G401.6 (cell line): ENCODE measurements at regions not wholly inside any gene's neighbourhood (a gene's known extent, or its start where the extent isn't known, plus 50 kb on each side); places are given as distances from the start of the nearest gene placed in this dataset.
A peak's percentile ranks its signal among the peaks of the same experiment; 100 is the strongest.

ENCODE experiments used
- FAIRE-seq: peaks from 2 replicates; lab custom pipeline; 2012; peaks lifted over from hg19 to GRCh38; lab: Jason Lieb, UNC

DNA sequence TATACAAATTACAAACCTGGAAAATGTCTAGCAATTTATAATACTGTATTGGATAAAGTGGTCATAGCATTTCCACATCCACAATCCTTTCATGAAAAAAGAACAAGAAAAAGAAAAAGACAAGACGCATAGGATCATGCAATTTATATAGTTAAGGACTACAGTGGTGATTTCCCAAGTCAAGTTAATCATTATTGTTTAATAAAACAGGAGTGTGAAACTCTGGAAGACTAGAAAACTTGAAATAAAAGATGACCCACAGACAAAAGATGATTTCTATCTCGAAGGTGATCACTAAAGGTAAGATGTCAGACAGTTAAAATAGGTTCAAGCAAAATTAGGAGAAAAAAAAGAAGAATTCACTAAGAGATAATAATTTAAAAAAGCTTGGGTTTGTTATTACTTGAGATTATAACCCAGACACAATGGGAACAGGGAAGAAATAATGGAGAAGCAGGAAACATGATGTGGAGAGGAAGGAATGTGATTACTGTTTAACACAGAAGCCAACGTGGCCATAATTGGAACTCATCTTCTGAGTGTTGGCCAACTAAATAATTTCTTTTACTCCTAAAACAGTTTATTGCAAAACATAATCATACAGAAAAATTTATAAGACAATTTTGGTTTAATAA is 441.2 kb upstream of the ANO3 start:
- no peak for FAIRE-seq

DNA sequence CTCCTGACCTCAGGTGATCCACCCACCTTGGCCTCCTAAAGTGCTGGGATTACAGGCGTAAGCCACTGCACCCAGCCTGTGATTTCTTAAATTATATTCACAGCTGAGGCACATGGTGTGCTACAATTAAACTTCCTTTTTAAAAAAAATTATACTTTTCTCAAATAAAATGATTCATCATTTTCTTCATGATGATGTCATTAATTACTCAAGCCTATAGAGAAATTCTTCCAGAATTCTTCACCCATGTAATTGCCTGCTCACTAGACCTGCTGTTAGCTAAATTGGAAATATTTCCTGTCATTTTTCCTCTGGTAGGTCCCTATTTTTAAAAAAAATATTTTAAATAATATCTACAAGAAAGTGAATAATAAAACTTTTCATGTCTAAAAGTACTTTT is 440.0 kb upstream of the ANO3 start:
- no peak for FAIRE-seq

DNA sequence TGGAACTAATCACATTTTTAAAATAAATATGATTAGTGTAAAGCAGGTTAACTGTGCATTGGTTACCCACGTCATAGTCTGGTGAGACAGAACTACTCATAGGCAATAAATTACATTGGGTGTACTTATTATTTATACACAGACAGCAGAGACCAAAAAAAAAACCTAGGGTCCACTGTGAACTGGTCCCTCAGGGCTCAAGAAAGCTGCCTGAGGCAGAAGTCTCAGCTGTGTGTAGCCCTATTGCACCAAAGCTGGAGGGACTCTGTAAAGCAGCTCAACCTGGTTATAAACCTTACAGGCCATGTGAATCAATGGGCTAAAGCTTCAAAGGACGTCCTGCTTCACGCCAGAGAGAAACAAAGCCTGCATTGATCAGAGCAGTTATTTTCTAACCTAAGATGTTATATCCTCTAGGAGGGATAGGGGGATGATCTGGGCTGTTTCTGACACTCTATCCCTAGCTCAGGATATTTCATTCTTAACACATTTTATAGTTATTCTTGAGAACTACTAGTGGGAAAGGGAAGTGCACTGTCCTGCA is 432.2 kb upstream of the ANO3 start:
- FAIRE-seq, result no peak

DNA sequence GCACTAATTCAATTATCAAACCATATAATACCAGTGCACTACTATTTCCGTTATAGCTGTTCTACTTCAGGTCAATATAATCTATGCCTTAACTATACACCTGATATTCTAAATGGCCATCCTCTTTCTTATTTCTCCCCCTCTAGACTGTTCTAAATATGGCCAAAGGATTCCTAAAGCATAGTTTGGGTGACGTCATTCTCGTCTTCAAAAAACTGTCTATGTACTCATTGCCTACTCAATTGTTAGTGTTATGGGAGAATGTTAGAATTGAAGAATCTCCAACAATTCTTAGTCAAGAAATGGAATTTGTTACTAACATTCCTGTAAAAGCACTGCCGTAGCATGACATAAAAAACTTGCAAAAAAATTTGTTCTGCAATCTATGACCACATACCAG is 431.1 kb upstream of the ANO3 start:
- FAIRE-seq, result no peak

DNA sequence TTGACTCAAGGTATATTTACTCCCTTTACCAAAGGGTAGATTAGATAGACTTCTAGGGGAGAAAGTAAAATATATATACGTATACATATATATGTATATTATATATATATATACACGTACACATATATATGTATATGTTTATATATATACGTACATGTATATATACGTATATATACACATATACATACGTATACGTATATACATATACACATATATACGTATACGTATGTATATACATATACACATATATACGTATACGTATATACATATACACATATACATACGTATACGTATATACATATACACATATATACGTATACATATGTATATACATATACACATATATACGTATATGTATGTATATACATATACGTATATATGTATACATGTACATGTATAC is 430.5 kb upstream of the ANO3 start:
- FAIRE-seq, result peak; percentile 76

DNA sequence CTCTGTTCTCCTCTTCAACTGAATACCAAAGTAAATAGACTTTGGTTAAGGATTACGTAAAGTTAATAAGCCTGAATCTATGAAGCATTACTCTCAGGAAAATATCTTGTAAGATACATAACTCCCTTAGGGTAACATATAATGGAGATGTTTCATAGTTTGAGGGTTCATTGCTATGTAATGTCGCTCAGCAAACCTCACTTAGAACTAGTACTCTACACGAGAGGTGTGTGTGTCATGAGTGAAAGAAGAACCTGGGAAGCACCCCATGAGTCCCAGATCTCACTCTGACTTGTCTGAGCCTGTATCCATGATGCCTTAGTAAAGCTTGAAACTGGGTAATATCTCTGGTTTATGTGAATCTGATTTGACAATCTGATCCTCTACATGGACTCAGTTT is 429.5 kb upstream of the ANO3 start:
- no peak for FAIRE-seq

DNA sequence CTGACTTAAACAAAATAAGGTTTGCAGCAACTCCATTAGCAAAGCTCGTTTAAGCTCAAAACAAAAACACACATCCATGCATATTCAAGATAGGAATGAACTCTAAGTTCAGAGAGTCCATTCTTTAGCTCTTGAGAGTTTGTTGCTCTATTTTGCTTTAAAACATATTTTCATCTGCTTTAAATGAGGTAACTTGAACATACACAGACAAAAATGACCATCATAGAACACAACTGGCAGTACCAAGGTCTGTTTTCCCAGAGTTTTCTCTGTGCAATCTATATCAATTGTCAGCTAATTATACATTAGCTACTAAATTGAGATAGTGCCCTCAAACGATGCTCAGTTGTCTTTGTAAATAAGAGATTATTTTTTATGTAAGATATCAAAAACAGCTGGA is 423.2 kb upstream of the ANO3 start:
- no peak for FAIRE-seq

DNA sequence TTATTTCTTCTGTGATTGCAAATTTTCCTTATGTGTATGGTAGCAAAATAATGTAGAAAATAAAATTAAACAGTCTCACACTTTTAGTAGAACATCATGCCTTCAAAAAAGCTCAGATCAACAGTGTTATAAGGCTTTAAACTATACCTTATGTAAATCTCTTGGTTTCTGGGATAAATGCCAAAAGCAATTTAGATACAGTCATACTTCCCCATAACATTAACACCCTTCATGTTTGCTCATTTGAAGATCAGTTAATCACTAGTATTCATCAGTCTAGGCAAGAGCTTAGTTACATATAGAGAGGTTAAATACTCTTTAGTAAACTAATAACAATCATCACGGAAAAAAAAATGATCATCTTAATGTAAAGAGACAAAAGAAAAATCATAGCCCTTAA is 421.8 kb upstream of the ANO3 start:
- no peak for FAIRE-seq

DNA sequence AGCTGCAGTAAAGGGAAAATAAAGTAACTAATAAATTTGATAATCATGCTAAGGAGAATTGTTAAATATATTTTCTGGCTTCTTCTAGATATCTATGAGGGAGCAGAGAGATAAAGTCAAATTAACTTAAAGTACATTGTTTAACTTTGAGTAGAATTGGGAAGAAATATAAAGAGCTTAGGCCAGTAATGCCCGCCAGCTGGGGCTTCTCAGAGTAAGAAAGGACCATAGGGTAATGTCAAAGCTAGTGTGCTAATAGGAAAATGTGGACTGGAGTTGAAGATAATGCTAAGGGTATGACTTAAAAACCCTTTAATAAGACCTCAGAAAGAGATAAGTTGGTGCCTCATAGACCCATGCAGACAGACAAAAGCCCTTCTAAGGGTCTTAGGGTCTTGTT is 411.6 kb upstream of the ANO3 start:
- no peak for FAIRE-seq

DNA sequence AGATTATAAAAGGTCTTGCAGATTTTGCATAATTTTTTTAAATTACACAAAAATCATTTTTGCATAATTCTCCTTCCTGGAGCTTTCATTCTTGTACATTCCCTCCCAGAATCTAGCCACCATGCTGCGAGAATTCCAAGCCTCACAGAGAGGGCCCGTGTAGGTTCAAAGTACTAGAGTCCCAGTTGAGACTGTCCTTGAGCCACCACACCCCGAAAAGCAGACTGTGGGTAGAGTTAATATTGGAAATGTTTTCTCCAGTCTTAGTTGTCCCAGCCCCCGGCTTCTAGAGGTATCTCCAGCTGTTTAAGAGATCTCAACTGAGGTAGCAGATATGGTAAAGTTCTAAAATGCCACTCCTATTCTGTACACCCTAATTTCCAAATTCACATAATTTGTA is 407.3 kb upstream of the ANO3 start:
- FAIRE-seq, result no peak

DNA sequence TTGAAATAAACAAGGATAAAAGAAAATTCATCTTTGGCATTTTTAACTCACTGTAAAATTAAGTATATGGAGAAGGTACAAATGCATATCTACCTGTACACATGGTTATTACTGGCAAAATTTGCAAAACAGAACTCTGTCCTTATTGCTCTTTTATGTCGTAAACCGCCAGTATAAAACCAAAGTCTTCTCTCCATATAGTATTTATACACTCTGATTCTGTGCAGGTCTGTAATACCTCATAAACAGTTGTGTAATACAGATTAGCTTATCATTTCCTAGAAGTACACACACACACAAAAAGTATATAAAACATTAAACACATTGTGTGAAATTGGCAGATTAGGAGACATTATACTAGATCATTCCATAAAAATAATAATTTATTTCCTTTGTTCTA is 406.6 kb upstream of the ANO3 start:
- FAIRE-seq, result no peak

DNA sequence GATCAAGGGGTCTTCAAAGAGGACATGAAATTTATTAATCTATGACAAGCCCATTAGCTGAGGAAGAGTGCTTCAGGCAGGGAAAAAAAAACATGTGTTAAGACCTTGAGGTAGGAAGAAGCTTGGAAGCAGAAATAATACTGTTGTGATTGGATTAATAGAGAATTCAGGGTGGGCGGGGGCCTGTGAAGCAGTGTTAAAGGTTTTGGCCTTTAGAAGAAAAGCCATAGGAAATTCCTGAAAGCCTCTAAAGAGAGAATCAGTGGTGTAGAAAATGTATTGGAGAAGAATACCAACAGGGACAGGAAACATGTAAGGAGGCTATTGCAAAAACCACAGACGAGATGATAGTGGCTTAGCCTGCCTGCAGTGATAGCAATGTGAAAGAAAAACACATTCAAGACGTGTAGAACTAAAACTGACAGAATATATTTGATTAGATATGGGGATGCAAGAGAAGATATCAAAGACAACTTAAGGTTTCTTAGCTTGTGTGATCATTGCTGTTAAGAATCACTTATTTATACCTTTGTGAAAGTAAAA is 404.4 kb upstream of the ANO3 start:
- FAIRE-seq, result no peak

DNA sequence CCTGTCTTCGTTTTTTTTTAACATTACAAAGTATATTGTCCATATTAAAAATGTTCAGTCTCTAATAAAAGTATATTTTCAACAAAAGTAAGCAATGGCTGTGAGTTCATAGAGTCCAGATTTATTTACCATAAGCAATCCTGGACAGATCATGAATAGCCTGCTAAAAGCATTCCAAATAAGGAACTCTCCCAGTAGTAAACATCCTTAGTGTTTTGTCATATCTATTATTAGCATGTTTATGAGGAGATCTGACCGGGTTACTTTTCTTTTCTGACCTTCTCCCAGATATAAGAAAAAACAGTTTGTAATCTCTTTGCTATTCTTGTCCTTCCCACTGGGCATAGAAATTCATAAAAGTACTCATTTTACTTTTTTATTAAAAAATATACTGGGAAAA is 403.9 kb upstream of the ANO3 start:
- FAIRE-seq, result no peak

DNA sequence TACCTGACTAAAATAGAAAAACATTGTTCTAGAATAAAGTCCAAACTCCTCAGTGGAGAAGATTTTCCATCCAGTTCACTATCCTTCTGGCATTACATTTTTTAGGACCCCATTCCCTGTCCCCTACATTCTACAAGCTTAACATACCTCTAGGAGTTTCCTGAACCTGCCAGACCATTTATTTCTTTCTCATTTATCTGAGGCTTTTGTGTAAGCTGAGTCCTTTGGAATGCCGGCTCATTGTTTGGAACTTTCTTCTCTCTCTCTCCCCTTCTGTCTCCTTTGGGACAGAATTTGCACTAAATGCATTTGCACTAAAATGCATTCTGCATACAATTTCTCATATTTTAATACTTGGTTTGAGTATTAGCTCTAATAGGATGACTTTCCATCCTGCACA is 393.0 kb upstream of the ANO3 start:
- no peak for FAIRE-seq

DNA sequence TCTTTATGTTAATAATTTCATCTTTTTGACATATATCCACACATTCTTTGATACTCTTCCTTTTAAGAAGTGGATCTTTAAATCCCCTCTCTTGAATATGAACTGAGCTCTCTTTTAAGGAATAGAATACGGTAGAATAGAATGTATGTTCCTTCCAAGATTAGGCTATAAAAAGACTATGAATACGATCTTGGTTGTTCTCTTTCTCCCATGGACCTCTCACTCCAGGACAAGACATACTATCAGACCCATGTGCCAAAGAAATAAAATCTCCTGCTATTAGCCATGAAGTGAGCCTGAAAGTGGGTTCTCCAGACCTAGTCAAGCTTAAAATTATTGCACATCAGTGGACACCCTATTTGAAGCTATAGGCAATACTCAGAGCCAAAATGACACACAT is 392.2 kb upstream of the ANO3 start:
- no peak for FAIRE-seq

DNA sequence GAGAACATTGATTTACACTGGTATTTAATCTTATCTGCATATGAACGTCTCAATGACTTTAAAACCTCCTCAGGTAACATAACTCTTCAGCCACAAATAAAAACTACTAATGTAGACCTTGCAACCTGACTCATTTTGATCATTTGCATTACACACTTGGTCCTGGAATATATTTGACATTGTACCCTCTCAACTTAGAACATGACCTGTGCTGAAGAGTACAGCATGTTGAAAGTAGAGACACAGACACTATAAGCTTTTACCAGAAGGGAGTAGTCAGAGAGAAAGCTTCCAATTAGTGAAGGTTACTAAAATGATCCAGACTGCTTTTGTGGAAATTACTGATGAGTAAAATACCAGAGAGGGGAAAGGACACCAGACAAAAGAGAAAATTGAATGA is 390.6 kb upstream of the ANO3 start:
- FAIRE-seq, result no peak

DNA sequence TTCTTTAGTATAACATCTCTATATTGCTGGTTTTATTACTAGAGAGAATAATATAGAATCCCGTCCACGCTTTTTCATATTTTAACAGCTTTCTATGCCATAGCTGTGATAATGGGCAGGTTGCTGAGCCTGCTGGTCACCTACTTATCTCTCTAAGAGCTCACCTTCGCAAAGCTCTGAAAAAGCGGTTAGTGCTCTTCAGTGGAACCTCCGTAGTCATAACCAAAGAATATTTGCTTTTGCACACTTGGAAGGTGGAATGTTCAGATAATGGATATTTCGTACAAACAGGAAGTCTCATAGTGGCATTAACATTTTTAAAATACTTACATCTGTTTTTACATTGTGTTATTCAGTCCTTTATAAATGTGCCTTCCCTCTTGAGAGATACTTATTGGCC is 388.9 kb upstream of the ANO3 start:
- FAIRE-seq, result no peak

DNA sequence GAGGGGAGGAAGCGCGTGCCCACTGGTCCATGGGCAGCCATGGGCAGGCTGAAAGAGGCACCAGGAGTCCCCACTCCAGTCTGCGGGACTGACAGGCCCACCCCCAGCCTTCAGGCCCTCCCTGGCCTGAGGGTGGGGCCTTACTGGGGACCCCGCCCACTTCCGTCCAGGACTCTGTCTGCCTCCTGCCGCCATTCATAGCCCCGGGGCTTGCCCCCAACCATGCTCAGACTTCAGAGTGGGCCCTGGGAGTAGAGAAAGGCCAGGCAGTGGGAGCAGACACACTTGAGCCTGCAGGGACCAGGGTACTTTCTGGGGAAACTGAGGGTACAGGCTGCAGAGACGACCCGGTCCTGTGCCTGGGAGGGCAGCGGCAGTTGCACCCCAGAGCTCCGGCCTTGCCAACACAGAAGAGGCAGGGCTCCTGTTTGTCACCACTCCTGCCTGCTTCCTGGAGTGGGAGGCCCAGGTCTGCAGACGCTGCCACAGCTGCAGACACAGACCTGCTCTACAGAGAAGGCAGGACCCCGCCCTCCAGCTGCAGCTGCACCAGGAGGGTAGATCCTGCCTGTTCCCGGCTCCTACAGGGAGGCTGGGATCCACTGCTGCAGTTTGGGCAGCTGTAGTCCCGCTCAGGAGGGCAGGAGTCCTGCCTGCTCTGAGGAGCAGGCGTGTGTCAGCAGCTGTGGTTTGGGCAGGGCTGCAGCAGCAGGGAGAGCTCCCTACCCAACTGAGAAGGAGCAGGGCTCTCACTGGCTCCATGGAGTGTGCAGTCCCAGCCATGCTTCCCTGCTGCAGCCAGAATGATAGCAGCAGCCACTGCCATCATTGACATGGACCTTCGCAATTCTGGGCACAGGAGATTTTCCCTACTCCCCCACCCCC is 387.9 kb upstream of the ANO3 start:
- no peak for FAIRE-seq

DNA sequence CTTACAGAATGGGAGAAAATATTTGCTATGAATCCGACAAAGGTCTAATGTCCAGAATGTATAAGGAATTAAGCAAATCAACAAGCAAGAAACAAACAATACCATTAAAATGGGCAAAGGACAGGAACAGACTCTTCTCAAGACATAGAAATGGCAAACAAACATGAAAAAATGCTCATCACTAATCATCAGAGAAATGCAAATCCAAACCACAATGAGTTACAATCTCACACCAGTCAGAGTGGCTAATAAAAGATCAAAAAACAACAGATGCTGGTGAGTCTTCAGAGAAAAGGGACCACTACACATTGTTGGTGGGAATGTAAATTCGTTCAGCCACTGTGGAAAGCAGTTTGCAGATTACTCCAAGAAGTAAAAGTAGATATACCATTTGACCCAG is 382.0 kb upstream of the ANO3 start:
- no peak for FAIRE-seq

DNA sequence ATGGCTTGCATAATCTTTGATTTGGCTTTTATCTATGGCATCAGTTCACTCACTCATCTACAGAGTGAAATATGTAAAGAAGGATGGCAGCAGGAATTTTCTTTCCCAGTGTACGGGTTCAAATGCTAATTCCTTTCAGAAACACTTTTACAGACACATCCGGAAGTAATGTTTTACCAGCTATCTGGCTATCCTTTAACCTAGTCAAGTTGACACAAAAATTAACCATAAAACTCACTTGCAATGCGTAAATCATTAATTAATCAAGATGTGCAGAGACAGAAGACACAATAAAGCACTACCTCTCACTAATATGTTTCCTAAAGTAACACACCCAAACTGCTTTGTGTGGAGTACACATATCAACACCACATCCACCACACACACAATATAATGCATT is 378.9 kb upstream of the ANO3 start:
- no peak for FAIRE-seq

DNA sequence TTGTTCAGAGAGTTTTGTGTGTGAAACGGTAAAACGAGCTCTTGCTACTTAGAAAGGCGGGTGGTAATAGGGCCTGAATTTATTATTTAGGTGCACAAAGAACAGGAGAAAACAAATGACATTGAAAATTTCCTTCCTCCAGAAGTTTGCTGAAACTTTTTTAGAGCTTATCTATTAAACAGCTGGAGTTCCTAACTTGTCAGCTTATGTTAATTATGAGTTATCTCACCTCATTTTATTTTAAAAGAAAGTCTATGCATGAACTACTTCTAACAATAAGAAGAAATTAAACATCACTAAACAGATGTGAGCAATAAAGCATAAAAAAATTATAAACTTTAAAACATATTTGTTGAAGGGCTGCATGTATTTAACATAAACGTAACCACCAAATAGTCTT is 373.9 kb upstream of the ANO3 start:
- FAIRE-seq, result no peak

DNA sequence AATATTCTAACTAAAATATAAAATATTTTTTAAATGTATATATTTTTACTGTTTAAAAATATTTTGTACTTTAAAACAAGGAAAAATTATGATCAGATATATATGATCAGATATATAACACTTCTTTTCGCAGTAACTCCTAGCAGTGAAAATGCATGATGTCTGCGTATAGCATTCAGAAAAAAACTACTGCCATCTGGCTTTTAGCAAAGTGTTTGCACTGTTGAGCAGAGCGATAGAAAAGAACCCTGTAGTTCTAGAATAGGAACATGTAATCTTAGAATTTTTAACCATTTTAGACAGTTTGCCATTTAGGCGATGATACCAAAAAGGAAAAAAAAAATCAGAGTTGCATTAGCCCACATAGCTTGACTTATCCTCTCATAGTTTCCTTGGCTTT is 370.4 kb upstream of the ANO3 start:
- no peak for FAIRE-seq

DNA sequence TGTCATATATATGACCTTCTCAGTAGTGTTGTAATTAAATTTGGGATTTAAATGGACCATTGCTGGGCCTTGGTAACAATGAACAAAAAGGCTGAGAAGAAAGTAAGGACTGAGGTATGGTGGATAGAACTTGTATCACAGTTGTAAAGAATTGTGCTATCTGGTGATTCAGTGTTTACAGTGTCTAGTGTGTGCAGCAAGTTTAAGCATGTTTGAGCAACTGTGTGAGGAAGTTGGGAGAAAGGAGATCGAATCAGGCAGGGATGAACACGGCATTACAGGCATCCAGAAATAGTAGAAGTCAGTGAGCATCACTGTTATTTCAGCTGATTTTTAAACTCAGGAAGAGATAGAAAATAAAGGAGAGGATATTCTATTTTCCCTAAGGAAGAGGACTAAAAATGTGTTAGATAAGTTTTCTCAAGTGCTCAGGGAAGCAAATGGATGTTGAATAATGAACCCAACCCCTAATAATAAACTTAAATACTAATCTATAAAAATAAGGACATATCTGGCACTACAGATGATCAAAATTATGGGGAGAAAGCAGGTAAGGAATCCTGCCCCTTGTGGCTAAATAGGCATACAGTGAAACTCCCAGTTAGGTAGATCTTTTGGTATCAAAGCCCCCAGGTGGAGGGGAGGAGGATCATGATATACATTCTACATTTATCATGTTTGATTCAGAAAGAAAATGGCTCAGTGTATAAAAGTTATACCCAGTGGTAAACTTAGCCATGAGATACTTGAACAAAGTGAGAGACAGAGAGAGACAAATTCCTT is 361.0 kb upstream of the ANO3 start:
- FAIRE-seq, result no peak
